ENCODE measurements at regions not wholly inside any gene's neighbourhood (a gene's known extent, or its start where the extent isn't known, plus 50 kb on each side); places are given as distances from the start of the nearest gene placed in this dataset.

DNA sequence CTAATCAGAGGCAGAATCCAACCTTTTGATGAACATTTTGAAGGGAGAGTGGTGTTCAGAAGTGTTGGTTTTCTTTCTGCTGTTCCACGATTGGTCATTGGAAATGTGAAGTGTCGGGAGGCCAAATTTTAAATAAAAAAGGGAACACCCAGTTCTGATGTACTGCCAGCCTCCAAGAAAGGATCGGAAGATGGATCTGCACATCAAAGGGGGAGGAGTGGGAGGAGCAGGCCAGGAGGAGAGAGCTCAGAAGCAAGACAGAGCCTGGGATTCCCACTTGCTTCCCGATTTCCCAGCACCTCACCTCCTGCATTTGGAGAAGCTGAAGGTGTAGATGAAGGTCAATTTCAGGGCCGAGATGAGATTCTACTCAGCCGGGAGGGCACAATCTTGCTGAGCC lies 55.9 kb upstream of the NAA20 start:
- no peak for TF ChIP-seq POLR2A (IDR thresholded peaks at IDR 0.05; ENCODE audit: low read depth, low read length)
- TF ChIP-seq POLR2AphosphoS5 (IDR thresholded peaks at IDR 0.05; ENCODE audit: low read depth, low read length) = no peak
- no peak for TF ChIP-seq TAF1 (IDR thresholded peaks at IDR 0.05; ENCODE audit: borderline replicate concordance, low read depth, low read length)
